MM.1S (cell line): ENCODE measurements at regions not wholly inside any gene's neighbourhood (a gene's known extent, or its start where the extent isn't known, plus 50 kb on each side); places are given as distances from the start of the nearest gene placed in this dataset.

ENCODE experiments used
- DNase-seq: peaks from one replicate; pipeline ENCODE4 v3.0.0-alpha.2; 2015
- H2AFZ ChIP-seq: fragments of 300-600 bp; sonication (generic); 2 replicates; pipeline ENCODE4 v1.6.0; 2016; ENCODE audit warnings: antibody characterized with exemption, low read length
- H3F3A ChIP-seq: fragments of 300-600 bp; sonication (generic); 2 replicates; pipeline ENCODE4 v1.6.1; 2016; ENCODE audit warnings: mild to moderate bottlenecking, antibody characterized with exemption, low read length, moderate library complexity, mixed read lengths; ENCODE audit not compliant: insufficient read depth
- H3K27ac ChIP-seq: fragments of 300-600 bp; sonication (generic); 2 replicates; pipeline ENCODE4 v1.5.1; 2016; ENCODE audit warnings: mild to moderate bottlenecking, low read length
- H3K27me3 ChIP-seq: fragments of 300-600 bp; sonication (generic); replicated peaks from 2 replicates; pipeline ENCODE4 v1.6.0; 2016; ENCODE audit warnings: low read length; ENCODE audit not compliant: insufficient read depth
- H3K36me3 ChIP-seq: fragments of 300-600 bp; sonication (generic); replicated peaks from 2 replicates; pipeline ENCODE4 v1.6.1; 2016; ENCODE audit warnings: mild to moderate bottlenecking, low read length, mixed read lengths; ENCODE audit not compliant: insufficient read depth
- H3K4me1 ChIP-seq: fragments of 300-600 bp; sonication (generic); 2 replicates; pipeline ENCODE4 v1.6.1; 2016; ENCODE audit warnings: low read length, mixed read lengths
- H3K4me2 ChIP-seq: fragments of 300-600 bp; sonication (generic); 2 replicates; pipeline ENCODE4 v1.6.0; 2016; ENCODE audit warnings: low read depth, low read length
- H3K4me3 ChIP-seq: fragments of 300-600 bp; sonication (generic); 2 replicates; pipeline ENCODE4 v1.5.1; 2016; ENCODE audit warnings: low read length, mixed read lengths
- H3K79me2 ChIP-seq: fragments of 300-600 bp; sonication (generic); 2 replicates; pipeline ENCODE4 v1.6.1; 2016; ENCODE audit warnings: mixed run types, low read length, mixed read lengths
- H3K9ac ChIP-seq: fragments of 300-600 bp; sonication (generic); 2 replicates; pipeline ENCODE4 v1.6.1; 2016; ENCODE audit warnings: low read length, mixed read lengths
- H3K9me2 ChIP-seq: fragments of 300-600 bp; sonication (generic); replicated peaks from 2 replicates; pipeline ENCODE4 v1.6.1; 2016; ENCODE audit warnings: mild to moderate bottlenecking, low read length, mixed read lengths; ENCODE audit not compliant: insufficient read depth
- H3K9me3 ChIP-seq: fragments of 300-600 bp; sonication (generic); replicated peaks from 2 replicates; pipeline ENCODE4 v1.6.1; 2016; ENCODE audit warnings: mild to moderate bottlenecking, low read length, mixed read lengths; ENCODE audit not compliant: insufficient read depth
- H4K20me1 ChIP-seq: fragments of 300-600 bp; sonication (generic); 2 replicates; pipeline ENCODE4 v1.6.1; 2016; ENCODE audit warnings: mild to moderate bottlenecking, low read length, moderate library complexity, mixed read lengths; ENCODE audit not compliant: insufficient read depth
- EZH2 ChIP-seq: fragments of 300-600 bp; sonication (generic); optimal IDR thresholded peaks from 2 replicates; pipeline ENCODE3; 2017; ENCODE audit warnings: low read depth, mild to moderate bottlenecking, antibody characterized with exemption, low read length, mixed read lengths
- EZH2phosphoT487 ChIP-seq: fragments of 300-600 bp; sonication (generic); IDR thresholded peaks from 2 replicates; pipeline ENCODE4 v1.6.1; 2018; ENCODE audit warnings: antibody characterized with exemption, low read length
- TF ChIP-seq, protein P1 (sequence below): fragments of 300-600 bp; sonication (generic); IDR thresholded peaks from 2 replicates; pipeline ENCODE4 v1.5.1; 2016; ENCODE audit warnings: antibody characterized with exemption, low read length, mixed read lengths

DNA sequence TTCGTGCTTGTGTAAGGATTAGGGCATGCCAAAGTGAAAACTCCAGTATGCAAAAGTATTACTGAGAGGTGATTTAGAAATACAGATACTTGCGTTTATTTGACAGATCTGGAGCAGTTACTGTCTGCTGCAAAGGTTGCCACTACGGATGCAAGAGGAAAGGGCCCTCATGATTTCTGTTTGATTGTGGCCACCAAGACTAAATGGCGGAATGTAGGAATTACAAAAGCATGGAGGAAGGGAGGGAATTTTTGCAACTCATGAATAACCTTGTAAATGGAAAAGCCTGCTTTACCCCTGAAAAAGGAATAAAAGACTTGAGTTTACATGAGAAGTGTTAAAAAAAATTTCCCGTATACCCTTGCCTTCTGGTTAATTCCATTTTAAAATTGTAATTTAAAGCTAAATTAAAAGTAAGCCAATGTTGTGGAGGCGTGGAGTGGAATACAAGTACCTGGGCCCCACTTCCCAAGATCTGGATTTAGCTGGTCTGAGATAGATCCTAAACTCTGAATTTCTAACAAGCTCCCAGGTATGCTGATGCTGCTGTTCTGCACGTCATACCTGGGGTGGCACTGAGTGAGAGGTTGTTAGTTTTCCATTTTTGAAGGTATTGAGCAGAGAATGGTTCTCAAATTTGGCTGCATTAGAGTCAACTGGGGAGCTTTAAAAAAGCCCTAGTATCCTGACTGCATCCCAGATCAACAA lies 56.6 kb upstream of the NKX2-2 start:
- Histone ChIP-seq H3K27me3 (no peaks in the 10 kb centered on the region), H2AFZ (no peak overlapping the region), H3K9me2 (no peaks in the 10 kb centered on the region), H3F3A (no peaks in the 10 kb centered on the region), H3K79me2 (no peaks in the 10 kb centered on the region), H3K9ac (no peak overlapping the region), H3K9me3 (no peaks in the 10 kb centered on the region), H4K20me1 (no peaks in the 10 kb centered on the region), H3K36me3 (no peaks in the 10 kb centered on the region), H3K4me1 (no peaks in the 10 kb centered on the region), H3K27ac (no peak overlapping the region), H3K4me2 (no peak overlapping the region), H3K4me3 (no peak overlapping the region)
- TF ChIP-seq EZH2phosphoT487 = no peak
- TF ChIP-seq EZH2 = no peak
- TF ChIP-seq, protein P1, sequence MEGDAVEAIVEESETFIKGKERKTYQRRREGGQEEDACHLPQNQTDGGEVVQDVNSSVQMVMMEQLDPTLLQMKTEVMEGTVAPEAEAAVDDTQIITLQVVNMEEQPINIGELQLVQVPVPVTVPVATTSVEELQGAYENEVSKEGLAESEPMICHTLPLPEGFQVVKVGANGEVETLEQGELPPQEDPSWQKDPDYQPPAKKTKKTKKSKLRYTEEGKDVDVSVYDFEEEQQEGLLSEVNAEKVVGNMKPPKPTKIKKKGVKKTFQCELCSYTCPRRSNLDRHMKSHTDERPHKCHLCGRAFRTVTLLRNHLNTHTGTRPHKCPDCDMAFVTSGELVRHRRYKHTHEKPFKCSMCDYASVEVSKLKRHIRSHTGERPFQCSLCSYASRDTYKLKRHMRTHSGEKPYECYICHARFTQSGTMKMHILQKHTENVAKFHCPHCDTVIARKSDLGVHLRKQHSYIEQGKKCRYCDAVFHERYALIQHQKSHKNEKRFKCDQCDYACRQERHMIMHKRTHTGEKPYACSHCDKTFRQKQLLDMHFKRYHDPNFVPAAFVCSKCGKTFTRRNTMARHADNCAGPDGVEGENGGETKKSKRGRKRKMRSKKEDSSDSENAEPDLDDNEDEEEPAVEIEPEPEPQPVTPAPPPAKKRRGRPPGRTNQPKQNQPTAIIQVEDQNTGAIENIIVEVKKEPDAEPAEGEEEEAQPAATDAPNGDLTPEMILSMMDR = no peak
- DNase-seq = no peak

DNA sequence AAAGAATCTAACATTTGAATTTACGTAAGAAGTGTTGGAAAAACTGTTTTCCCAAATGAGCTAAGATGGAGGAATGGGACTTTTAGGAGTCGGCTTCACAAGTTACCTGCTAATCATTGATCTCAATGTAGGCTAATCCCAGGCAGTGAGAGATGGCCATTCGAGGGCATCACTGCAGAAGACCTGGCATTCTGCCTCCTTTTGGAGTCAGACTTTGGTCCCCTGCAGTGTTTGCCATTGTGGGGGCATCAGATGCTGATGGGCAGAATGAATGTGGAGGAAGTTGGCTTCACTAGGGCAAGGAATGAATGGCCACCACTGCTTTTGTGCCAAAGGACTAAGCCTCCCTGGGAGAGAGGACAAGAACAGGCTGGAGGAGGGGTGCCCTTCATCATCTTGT lies 55.7 kb upstream of the NKX2-2 start:
- Histone ChIP-seq H3K27ac (no peak overlapping the region), H3K4me2 (no peak overlapping the region), H3K79me2 (no peaks in the 10 kb centered on the region), H3F3A (no peaks in the 10 kb centered on the region), H3K9ac (no peak overlapping the region), H3K4me1 (no peaks in the 10 kb centered on the region), H3K9me2 (no peaks in the 10 kb centered on the region), H3K9me3 (no peaks in the 10 kb centered on the region), H2AFZ (no peak overlapping the region), H3K4me3 (no peak overlapping the region), H4K20me1 (no peaks in the 10 kb centered on the region), H3K27me3 (no peaks in the 10 kb centered on the region), H3K36me3 (no peaks in the 10 kb centered on the region)
- DNase-seq = no peak
- no peak for TF ChIP-seq EZH2phosphoT487
- TF ChIP-seq, protein P1 = no peak
- TF ChIP-seq EZH2 = no peak

DNA sequence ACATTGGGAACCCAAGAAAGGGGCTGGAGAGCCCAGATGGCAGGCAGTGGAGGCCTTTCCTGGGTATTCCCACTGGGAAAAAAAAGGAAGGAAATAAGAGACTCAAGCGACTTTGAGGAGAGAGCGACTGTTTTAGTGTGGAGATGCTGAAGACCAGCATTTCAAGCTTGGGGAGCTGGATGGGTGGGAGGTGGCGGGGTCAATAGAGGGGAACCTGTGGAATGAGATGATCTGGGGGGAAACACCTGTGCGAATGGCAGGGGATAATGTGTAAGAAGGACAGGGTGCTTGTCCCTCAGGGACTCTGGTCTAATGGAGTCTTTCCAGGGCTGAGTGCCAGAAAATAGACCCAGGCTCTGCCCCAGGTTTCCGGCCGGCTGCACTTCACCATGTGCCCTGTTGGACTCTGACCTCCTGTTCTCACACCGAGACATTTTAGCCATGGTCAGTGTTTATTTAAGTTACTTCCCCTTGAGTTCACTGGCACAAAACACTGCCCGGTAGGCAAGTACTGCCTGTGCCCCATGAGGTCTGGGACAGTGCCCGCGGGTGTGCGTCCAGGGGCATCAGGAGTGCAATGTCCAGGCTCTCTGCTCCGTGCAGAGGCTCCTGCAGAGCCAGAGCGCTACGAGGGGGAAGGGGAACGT lies 50.4 kb upstream of the NKX2-2 start:
- no peak for DNase-seq
- no peaks in the 10 kb centered on the region for H4K20me1 ChIP-seq
- no peaks in the 10 kb centered on the region for H3K9me3 ChIP-seq
- H3K9me2 ChIP-seq = no peaks in the 10 kb centered on the region
- no peak overlapping the region for H3K4me3 ChIP-seq
- TF ChIP-seq, protein P1 = no peak
- no peak for TF ChIP-seq EZH2
- TF ChIP-seq EZH2phosphoT487 = no peak
- H3K36me3 ChIP-seq = no peaks in the 10 kb centered on the region
- peaks cover 1% of the 10 kb centered on the region; the same call in 1 of the 2 replicates for H3F3A ChIP-seq
- H3K27me3 ChIP-seq = no peaks in the 10 kb centered on the region
- H3K79me2 ChIP-seq = no peaks in the 10 kb centered on the region
- H3K4me2 ChIP-seq = no peak overlapping the region
- no peak overlapping the region for H3K9ac ChIP-seq
- H2AFZ ChIP-seq = no peak overlapping the region
- H3K27ac ChIP-seq = no peak overlapping the region
- no peaks in the 10 kb centered on the region for H3K4me1 ChIP-seq
